ENCODE measurements at regions not wholly inside any gene's neighbourhood (a gene's known extent, or its start where the extent isn't known, plus 50 kb on each side); places are given as distances from the start of the nearest gene placed in this dataset.

- no peaks in the 10 kb centered on the region for H3K4me1 Mint-ChIP-seq (ENCODE audit: low read depth in 2 of 2)
- H3K9me3 Mint-ChIP-seq: peaks cover 6% of the 10 kb centered on the region in 2 donors
- DNase-seq: no peak
- peaks cover 22% of the 10 kb centered on the region in 2 donors for H3K27me3 Mint-ChIP-seq
- no peak overlapping the region for H3K4me3 Mint-ChIP-seq
- H3K27ac Mint-ChIP-seq: no peak overlapping the region
- H3K36me3 Mint-ChIP-seq (ENCODE audit: insufficient read depth): no peaks in the 10 kb centered on the region
- ATAC-seq (replicated peaks): no peak
Observed at GRCh38 chr19:33971073-33971472, 174.4 kb downstream of the KCTD15 start.

DNA sequence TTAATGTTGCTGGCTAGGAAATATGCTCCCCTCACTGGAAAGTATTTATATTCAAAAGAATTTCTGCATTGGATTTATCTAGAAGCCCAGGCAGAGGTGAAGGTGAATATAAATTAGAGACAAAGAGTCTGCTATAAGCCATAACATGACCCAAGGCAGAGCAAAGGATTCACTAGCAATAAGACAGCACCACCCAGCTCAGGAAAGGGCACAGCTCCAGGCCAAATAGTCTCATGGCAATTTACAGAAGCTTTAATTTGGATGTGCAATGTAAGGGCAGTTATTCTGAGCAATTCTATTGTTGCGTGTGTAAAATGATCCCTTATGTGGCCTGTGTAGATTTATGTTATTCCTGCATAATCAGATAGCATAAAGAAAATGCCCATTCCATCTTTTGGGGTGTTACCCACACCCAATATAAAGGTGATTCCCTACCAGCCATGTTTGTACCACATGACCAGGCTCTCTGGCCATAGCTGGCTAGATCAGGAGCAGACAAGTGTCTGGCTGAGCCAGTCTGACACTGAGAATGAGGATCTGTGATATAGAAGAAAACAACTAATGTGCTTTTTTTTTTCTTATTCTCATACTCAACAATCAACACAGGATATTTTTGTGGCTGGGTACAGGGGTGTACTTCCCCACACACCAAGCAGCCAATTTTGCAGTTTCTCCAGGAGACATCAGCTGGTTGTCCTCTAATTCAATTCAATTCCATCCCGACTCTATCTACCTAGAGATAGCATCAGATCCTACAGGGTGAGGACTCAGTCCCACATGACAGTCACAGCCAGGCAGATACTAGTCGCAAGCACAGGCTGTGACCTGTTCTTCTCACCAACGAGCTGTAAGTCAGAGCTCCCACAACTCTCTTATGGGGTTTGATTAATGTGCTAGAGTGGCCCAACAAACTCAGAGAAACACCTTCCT is 181.4 kb downstream of the KCTD15 start:
- ATAC-seq (replicated peaks): no peak
- Mint-ChIP-seq H3K4me3 (no peak overlapping the region), H3K9me3 (peaks cover under 1 to 6% of the 10 kb centered on the region in 2 donors), H3K36me3 (ENCODE audit: insufficient read depth) (peaks cover 2% of the 10 kb centered on the region), H3K27me3 (peaks cover 33 to 63% of the 10 kb centered on the region in 2 donors), H3K27ac (no peak overlapping the region), H3K4me1 (ENCODE audit: low read depth in 2 of 2) (no peaks in the 10 kb centered on the region)
- DNase-seq: no peak

DNA sequence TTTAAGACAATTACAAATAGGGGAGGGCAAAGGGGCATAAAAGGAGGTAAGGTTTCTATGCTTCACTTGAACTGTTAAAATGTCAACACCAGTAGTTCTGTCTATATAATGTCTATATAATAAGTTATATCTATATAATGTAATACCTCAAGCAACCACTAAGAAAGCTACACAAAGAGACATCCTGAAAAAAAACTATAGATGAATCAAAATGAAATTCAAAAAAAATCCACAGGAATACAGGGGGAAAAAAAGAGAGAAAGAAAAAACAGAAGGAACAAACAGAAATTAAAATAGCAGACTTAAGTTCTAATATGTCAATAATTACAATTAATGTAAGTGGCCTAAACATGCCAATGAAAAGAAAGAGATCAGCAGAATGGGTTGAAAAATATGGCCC is 186.0 kb downstream of the KCTD15 start:
- DNase-seq (no peak), ATAC-seq (replicated peaks) (no peak)
- H3K27me3 Mint-ChIP-seq: peaks cover 48 to 67% of the 10 kb centered on the region in 2 donors
- peaks cover 2 to 12% of the 10 kb centered on the region in 2 donors for H3K9me3 Mint-ChIP-seq
- H3K27ac Mint-ChIP-seq: no peak overlapping the region
- no peak overlapping the region for H3K4me3 Mint-ChIP-seq
- H3K36me3 Mint-ChIP-seq (ENCODE audit: insufficient read depth): peaks cover 2% of the 10 kb centered on the region
- H3K4me1 Mint-ChIP-seq (ENCODE audit: low read depth in 2 of 2): no peaks in the 10 kb centered on the region

DNA sequence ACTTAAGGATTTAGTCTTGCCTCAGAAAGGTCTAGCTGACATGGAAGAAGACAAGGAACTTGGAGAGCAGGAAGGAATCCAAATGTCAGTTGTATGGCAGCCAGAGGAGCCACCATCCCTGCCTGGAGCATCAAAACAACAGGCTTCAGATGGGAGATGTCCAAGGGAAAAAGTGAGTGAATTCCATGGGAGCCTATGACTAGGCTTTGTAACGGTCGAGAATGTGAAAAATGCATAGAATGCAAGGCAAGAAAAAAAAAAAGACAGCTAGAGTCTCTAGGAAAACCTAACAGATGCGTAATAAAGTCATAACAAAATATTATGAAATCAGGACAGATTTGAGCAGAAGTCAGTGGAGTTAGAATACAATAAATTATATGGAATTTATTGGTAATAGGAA is 183.7 kb upstream of the LSM14A start:
- H3K4me3 Mint-ChIP-seq: no peak overlapping the region
- H3K36me3 Mint-ChIP-seq (ENCODE audit: insufficient read depth): peaks cover 2% of the 10 kb centered on the region
- DNase-seq (no peak), ATAC-seq (replicated peaks) (no peak)
- no peak overlapping the region for H3K27ac Mint-ChIP-seq
- H3K4me1 Mint-ChIP-seq (ENCODE audit: low read depth in 2 of 2): no peaks in the 10 kb centered on the region
- peaks cover 15 to 35% of the 10 kb centered on the region in 2 donors for H3K9me3 Mint-ChIP-seq
- H3K27me3 Mint-ChIP-seq: peaks cover 40 to 55% of the 10 kb centered on the region in 2 donors

GRCh38 chr19:33997690-33998089 is 174.6 kb upstream of the LSM14A start:
- H3K4me3 Mint-ChIP-seq: no peak overlapping the region
- peaks cover 32 to 46% of the 10 kb centered on the region in 2 donors for H3K27me3 Mint-ChIP-seq
- DNase-seq: no peak
- H3K36me3 Mint-ChIP-seq (ENCODE audit: insufficient read depth): no peaks in the 10 kb centered on the region
- no peak overlapping the region for H3K27ac Mint-ChIP-seq
- peaks cover under 1 to 9% of the 10 kb centered on the region in 2 donors for H3K9me3 Mint-ChIP-seq
- no peaks in the 10 kb centered on the region for H3K4me1 Mint-ChIP-seq (ENCODE audit: low read depth in 2 of 2)
- ATAC-seq (replicated peaks): no peak

GRCh38 chr19:33998302-33998701 is 174.0 kb upstream of the LSM14A start:
- ATAC-seq (replicated peaks) (no peak), DNase-seq (no peak)
- Mint-ChIP-seq H3K27ac (no peak overlapping the region), H3K27me3 (peaks cover 37 to 48% of the 10 kb centered on the region in 2 donors), H3K9me3 (peaks cover 0 to 3% of the 10 kb centered on the region in 2 donors), H3K4me3 (no peak overlapping the region), H3K36me3 (ENCODE audit: insufficient read depth) (no peaks in the 10 kb centered on the region), H3K4me1 (ENCODE audit: low read depth in 2 of 2) (no peaks in the 10 kb centered on the region)

DNA sequence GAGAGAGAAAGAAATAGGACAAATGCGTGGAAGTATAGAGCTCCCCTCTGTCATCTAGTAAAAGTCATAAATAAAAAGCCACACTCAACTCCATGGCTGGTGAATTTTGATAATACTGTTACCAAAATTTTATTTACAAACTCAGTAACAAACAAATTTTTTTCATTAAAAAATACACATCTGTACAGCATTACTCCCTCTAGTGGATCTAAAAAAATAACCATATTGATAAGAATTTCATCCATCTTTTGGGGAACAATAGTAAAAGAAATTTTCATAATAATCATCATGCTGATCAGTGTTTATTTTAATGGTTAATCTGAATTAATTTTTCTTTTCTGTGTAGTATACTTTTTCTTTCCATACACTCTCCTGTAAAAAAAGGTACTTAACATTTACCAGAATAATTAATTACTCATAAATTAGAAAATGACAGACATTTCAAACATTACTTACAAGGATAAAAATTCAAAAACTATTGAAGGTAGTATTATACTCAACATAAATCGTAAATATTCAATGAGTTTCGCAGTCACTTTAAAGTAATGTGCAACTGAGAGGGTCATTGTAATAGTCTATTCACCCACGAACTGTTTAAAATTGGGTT is 173.5 kb upstream of the LSM14A start:
- no peak overlapping the region for H3K27ac Mint-ChIP-seq
- no peak overlapping the region for H3K4me3 Mint-ChIP-seq
- no peaks in the 10 kb centered on the region for H3K9me3 Mint-ChIP-seq
- H3K27me3 Mint-ChIP-seq: peaks cover 42 to 48% of the 10 kb centered on the region in 2 donors
- H3K4me1 Mint-ChIP-seq (ENCODE audit: low read depth in 2 of 2): no peaks in the 10 kb centered on the region
- no peak for DNase-seq
- H3K36me3 Mint-ChIP-seq (ENCODE audit: insufficient read depth): no peaks in the 10 kb centered on the region
- no peak for ATAC-seq (replicated peaks)

GRCh38 chr19:34017024-34017423 is 155.3 kb upstream of the LSM14A start:
- Mint-ChIP-seq H3K27ac (no peak overlapping the region), H3K4me3 (no peak overlapping the region), H3K36me3 (ENCODE audit: insufficient read depth) (no peaks in the 10 kb centered on the region), H3K4me1 (ENCODE audit: low read depth in 2 of 2) (no peaks in the 10 kb centered on the region), H3K9me3 (peaks cover 4 to 7% of the 10 kb centered on the region in 2 donors), H3K27me3 (peaks cover 45 to 77% of the 10 kb centered on the region in 2 donors)
- no peak for ATAC-seq (replicated peaks)
- no peak for DNase-seq

DNA sequence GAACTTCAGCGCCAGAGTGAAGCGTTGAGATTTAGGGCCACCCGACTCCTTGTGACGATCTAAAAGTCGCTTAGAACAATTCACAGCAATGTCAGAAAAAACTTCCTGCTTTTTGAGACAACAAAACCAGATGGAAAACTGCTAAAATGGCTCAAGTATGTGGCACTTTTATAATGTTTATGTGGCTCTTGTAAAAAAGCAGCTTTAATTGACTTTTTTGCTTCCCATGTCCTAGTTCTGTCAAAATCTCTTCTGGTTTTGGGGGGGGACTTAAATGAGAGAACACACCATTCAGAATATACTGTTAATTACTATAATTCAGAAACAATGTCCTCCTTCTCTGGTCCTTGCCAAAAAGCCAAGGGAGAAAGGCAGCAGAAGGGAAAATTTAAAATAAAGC is 154.7 kb upstream of the LSM14A start:
- no peak overlapping the region for H3K4me3 Mint-ChIP-seq
- no peaks in the 10 kb centered on the region for H3K4me1 Mint-ChIP-seq (ENCODE audit: low read depth in 2 of 2)
- peaks cover under 1 to 3% of the 10 kb centered on the region in 2 donors for H3K9me3 Mint-ChIP-seq
- H3K27ac Mint-ChIP-seq: no peak overlapping the region
- no peaks in the 10 kb centered on the region for H3K36me3 Mint-ChIP-seq (ENCODE audit: insufficient read depth)
- no peak for DNase-seq
- no peak for ATAC-seq (replicated peaks)
- H3K27me3 Mint-ChIP-seq: peaks cover 45 to 75% of the 10 kb centered on the region in 2 donors

DNA sequence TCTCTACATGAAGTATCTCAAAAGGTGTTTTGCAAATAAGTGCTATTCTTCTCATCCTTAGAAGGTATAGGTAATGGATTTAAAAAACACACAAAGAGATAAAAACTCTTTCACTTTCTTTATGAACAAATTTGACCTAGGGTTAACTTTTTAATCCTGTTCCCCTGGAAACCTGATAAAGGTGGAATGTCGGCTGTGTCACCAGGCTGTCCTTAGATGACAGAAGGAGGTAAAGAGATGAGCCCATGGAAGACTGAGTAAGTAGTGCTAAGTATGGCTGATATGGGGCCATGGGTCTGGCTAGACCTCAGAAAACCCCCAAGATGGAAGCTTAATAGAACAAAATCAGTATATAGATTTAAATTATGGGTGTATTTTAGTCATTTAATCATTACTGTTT is 153.8 kb upstream of the LSM14A start:
- no peak for DNase-seq
- Mint-ChIP-seq H3K4me3 (no peak overlapping the region), H3K36me3 (ENCODE audit: insufficient read depth) (no peaks in the 10 kb centered on the region), H3K27me3 (peaks cover 44 to 70% of the 10 kb centered on the region in 2 donors), H3K4me1 (ENCODE audit: low read depth in 2 of 2) (no peaks in the 10 kb centered on the region), H3K9me3 (peaks cover 0 to 7% of the 10 kb centered on the region in 2 donors), H3K27ac (no peak overlapping the region)
- no peak for ATAC-seq (replicated peaks)

GRCh38 chr19:34023381-34023780 is 148.9 kb upstream of the LSM14A start:
- peaks cover 38 to 55% of the 10 kb centered on the region in 2 donors for H3K27me3 Mint-ChIP-seq
- no peak for DNase-seq

GRCh38 chr19:34033880-34034279 is 138.4 kb upstream of the LSM14A start:
- H3K4me3 Mint-ChIP-seq: no peak overlapping the region
- H3K27ac Mint-ChIP-seq: no peak overlapping the region
- no peak for DNase-seq
- H3K27me3 Mint-ChIP-seq: peaks cover 25 to 71% of the 10 kb centered on the region in 2 donors
- no peaks in the 10 kb centered on the region for H3K4me1 Mint-ChIP-seq (ENCODE audit: low read depth in 2 of 2)
- H3K9me3 Mint-ChIP-seq: no peaks in the 10 kb centered on the region
- no peak for ATAC-seq (replicated peaks)
- H3K36me3 Mint-ChIP-seq (ENCODE audit: insufficient read depth): no peaks in the 10 kb centered on the region

More at GRCh38 chr19:34023381-34023780, 148.9 kb upstream of the LSM14A start:
- Mint-ChIP-seq H3K36me3 (ENCODE audit: insufficient read depth) (no peaks in the 10 kb centered on the region), H3K27ac (no peak overlapping the region), H3K4me3 (no peak overlapping the region), H3K4me1 (ENCODE audit: low read depth in 2 of 2) (no peaks in the 10 kb centered on the region), H3K9me3 (peaks cover 5 to 9% of the 10 kb centered on the region in 2 donors)
- ATAC-seq (replicated peaks): no peak

DNA sequence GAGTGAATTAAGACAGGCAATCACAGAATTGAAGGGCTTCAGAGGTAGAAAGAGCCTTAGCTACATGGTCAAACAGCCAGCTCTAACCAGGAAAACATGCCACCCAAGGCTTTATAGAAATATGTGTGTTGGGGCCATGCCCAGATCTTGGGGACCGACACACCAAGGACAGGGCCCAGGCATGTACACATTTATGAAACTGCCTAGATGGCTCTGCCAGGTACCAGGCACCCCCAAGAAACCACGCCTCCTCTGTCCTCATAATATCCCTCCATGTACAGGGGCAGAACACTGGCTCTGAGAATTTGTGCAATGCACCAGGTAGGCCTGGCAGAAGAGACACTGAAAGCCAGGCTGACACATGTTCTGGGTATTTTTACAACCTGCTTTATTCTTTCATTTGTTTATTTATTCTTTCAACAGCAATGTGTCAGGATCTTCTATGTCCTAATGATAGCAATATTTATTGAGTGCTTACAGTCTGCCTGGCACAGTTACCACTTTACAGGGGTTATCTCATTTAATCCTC is 137.9 kb upstream of the LSM14A start:
- no peaks in the 10 kb centered on the region for H3K36me3 Mint-ChIP-seq (ENCODE audit: insufficient read depth)
- no peak for ATAC-seq (replicated peaks)
- H3K27ac Mint-ChIP-seq: no peak overlapping the region
- DNase-seq: no peak
- H3K9me3 Mint-ChIP-seq: no peaks in the 10 kb centered on the region
- no peak overlapping the region for H3K4me3 Mint-ChIP-seq
- H3K4me1 Mint-ChIP-seq (ENCODE audit: low read depth in 2 of 2): no peaks in the 10 kb centered on the region
- peaks cover 30 to 75% of the 10 kb centered on the region in 2 donors for H3K27me3 Mint-ChIP-seq

All from effector memory CD8-positive, alpha-beta T cell (primary cell).